ENCODE measurements at regions not wholly inside any gene's neighbourhood (a gene's known extent, or its start where the extent isn't known, plus 50 kb on each side); places are given as distances from the start of the nearest gene placed in this dataset.

- TF ChIP-seq POLR2AphosphoS5 (IDR thresholded peaks at IDR 0.05; ENCODE audit: low read depth) (no peak), CTCF (conservative IDR thresholded peaks at IDR 0.05; ENCODE audit: low read depth in 2 of 2) (no peak), ETS1 (IDR thresholded peaks at IDR 0.05) (no peak), EZH2phosphoT487 (IDR thresholded peaks at IDR 0.05; ENCODE audit: unreplicated experiment) (no peak), EZH2 (IDR thresholded peaks at IDR 0.05; ENCODE audit: low read depth, unreplicated experiment) (no peak), REST (IDR thresholded peaks at IDR 0.05; ENCODE audit: unreplicated experiment) (no peak)
Observed at GRCh38 chr5:3099954-3100353, 348.5 kb upstream of the IRX2 start.
